ENCODE measurements at regions not wholly inside any gene's neighbourhood (a gene's known extent, or its start where the extent isn't known, plus 50 kb on each side); places are given as distances from the start of the nearest gene placed in this dataset.

- TF ChIP-seq CTCF (IDR thresholded peaks at IDR 0.05; ENCODE audit: extremely low read depth, missing control alignments) = no peak
- no peak for DNase-seq (ENCODE audit: low spot score)
Observed at GRCh38 chr10:105840288-105840770, 1199.2 kb downstream of the SORCS3 start.

GRCh38 chr10:105838392-105838791 lies 1197.3 kb downstream of the SORCS3 start:
- TF ChIP-seq CTCF (IDR thresholded peaks at IDR 0.05; ENCODE audit: extremely low read depth, missing control alignments) = no peak

GRCh38 chr10:105837951-105838350 lies 1196.9 kb downstream of the SORCS3 start:
- no peak for TF ChIP-seq CTCF (IDR thresholded peaks at IDR 0.05; ENCODE audit: extremely low read depth, missing control alignments)
- peak; percentile 38 for DNase-seq (ENCODE audit: low spot score)

More at GRCh38 chr10:105838392-105838791, 1197.3 kb downstream of the SORCS3 start:
- no peak for DNase-seq (ENCODE audit: low spot score)

GRCh38 chr10:105834261-105835059 lies 1193.4 kb downstream of the SORCS3 start:
- no peak for DNase-seq (ENCODE audit: low spot score)
- TF ChIP-seq CTCF (IDR thresholded peaks at IDR 0.05; ENCODE audit: extremely low read depth, missing control alignments) = no peak

- DNase-seq (ENCODE audit: low spot score) = no peak
- TF ChIP-seq CTCF (IDR thresholded peaks at IDR 0.05; ENCODE audit: extremely low read depth, missing control alignments) = no peak
Observed at GRCh38 chr10:105827133-105827532, 1186.0 kb downstream of the SORCS3 start.

GRCh38 chr10:105807935-105808587 lies 1167.0 kb downstream of the SORCS3 start:
- DNase-seq (ENCODE audit: low spot score) = no peak
- TF ChIP-seq CTCF (IDR thresholded peaks at IDR 0.05; ENCODE audit: extremely low read depth, missing control alignments) = no peak

- TF ChIP-seq CTCF (IDR thresholded peaks at IDR 0.05; ENCODE audit: extremely low read depth, missing control alignments) = no peak
- no peak for DNase-seq (ENCODE audit: low spot score)
Observed at GRCh38 chr10:105803206-105803605, 1162.1 kb downstream of the SORCS3 start.

Data from GM20000 (cell line).